ENCODE measurements at regions not wholly inside any gene's neighbourhood (a gene's known extent, or its start where the extent isn't known, plus 50 kb on each side); places are given as distances from the start of the nearest gene placed in this dataset.

DNA sequence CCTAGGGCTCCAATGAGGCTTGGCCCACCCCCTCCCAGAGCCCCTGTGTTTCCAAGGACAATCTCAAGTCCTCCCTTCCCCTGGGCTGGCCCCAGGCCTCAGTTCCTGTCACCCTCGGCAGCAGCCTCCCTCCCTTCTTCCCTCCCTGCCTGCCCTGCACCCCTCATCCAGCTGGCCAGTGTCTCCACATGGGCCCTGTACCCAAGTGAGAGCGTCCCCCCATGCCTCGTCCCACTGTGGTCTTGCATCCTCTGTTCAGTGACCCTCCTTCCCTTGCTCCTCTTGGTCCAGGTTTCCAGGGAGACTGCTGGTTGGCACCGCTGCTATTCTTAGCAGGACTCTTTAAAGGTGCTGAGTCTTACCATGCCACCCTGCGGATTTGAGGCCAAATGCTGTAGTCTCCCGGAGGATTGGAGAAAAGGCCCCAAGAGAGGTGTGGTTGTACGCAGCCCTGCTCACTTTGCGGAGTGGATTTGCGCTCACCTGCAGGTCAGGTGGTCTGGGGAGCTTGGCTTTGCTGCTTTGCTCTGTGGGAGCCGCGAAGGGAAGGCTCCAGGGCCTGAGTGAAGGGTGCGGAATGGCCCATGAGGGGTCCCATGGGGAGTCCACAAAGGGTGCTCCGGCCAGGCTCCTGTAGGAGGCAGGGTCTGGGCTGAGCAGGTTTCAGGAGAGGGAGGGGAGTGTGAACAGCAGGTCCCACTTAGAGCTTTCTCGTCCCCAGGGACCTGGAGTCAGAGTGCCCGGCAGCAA lies 519.2 kb downstream of the TCERG1L start:
- no peak for DNase-seq (ENCODE audit: low read depth)

DNA sequence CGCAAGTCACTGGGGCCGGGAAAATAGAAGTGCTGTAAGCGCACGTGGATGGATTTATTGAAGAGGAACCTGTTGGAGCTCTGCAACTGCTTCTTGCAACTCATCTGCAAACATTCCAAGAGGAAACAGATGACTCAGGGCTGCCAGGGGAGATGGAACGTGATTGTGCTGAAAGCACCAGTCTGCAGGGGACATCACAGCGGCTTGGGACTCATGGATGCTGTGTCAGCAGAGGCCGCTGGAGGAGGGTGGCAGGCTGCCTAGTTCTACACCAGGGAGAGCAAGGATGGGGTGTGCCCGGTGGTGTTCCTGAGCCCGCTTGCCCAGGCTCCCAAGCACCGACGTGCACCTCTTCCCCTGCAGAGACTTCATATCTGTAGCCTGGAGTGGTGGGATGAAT lies 515.7 kb downstream of the TCERG1L start:
- no peak for DNase-seq (ENCODE audit: low read depth)

GRCh38 chr10:130799532-130799931 lies 512.0 kb downstream of the TCERG1L start:
- no peak for DNase-seq (ENCODE audit: low read depth)

DNA sequence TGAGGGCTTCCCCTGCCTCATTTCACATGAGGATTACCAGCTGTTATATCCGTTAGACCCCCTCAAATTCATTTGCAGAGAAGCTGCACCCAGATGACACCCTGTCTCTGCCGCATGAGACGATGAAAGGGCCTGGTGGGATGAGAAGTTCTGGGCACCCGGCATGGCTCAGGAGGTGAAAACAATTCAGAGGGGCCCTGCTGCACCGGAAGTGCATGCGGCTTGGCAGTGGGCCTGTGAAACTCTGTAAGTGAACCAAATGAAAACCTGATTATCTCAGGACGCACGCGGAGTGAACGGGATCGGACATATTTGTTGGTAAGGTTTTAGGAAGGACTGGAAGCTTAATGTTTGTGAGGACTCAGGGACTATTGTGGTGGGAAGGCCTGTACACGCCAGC lies 511.2 kb downstream of the TCERG1L start:
- DNase-seq (ENCODE audit: low read depth) = no peak

DNA sequence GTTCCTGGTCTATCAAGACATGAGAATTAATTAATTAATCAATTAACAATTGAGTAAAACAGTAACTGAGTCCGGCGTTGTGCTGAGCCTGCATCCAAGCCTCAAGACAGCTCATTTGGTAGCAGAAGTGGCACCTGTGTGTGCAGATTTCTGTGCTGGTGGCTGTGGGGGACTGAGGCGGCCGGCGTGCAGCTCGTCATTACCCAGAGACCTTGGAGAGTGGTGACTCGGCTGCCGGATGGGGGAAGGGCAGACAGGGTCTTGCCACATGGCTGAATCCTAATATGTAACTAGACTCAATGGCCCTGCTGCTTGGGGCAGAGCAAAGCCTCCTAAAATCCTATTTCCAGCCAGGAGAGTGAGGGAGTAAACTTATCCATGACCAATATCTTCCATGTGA lies 510.2 kb downstream of the TCERG1L start:
- no peak for DNase-seq (ENCODE audit: low read depth)

- DNase-seq (ENCODE audit: low read depth) = no peak
These were observed 509.7 kb downstream of the TCERG1L start for GRCh38 chr10:130801784-130802183.

DNA sequence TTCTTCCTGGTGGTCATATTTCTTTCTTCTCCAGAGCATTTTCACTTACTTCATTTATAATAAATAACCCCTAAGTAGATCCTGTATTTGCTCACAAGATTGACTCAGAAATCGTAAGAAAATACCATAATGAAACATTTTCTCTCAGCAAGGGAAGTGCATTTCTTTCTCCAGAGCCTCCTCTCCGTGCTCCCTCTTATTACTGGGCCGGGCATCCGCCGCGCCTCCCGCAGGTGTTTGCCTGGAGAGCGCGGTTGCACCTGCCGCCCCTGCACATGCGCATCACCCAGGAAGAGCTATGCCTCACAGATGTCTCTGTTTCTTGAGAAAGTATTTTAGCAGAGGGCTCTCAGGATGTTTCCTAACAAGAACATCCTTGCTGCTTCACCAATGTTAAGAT lies 509.2 kb downstream of the TCERG1L start:
- no peak for DNase-seq (ENCODE audit: low read depth)

GRCh38 chr10:130804281-130804680 lies 507.2 kb downstream of the TCERG1L start:
- no peak for DNase-seq (ENCODE audit: low read depth)

DNA sequence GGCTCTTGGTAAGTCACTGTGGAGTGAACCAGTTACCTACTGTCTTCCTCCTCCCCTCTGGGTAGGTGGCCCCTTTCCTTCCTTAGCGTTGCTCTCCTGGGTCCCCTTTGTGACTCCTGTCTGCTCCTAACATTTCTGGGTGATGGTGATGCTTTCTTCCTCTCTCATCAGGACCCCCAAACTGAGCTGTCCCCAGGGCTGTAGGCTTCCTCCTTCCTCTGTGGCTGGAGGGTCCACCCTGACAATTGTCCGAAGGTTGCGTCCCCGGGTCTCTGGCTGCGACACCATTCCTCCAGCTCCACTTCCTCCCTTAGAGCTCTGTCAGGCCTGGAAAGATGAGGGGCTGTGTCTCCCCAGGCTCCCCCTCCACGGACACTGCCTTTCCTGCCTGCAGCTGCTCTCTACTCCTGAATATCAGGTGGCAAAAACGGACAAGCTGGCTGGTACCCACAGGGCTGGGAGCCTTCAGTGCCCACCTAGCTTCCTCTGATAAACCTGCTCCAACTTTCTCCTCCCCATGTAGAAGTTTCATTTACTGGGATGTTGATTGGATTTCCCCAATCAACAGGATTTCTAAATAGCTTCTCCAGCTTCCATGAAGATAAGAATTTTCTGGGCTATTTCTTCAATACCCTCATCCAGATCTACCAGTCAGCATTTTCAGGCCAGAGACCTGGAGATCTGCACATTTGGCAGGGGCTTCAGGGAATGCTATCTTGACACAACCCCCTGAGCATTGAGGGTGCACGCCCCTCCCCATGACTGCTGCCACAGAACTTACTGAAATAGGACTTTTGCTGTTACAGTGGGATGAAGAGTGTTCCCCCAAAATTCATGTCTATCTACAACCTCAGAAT lies 506.5 kb downstream of the TCERG1L start:
- DNase-seq (ENCODE audit: low read depth) = no peak

- no peak for DNase-seq (ENCODE audit: low read depth)
These were observed 505.9 kb downstream of the TCERG1L start for GRCh38 chr10:130805635-130806030.

DNA sequence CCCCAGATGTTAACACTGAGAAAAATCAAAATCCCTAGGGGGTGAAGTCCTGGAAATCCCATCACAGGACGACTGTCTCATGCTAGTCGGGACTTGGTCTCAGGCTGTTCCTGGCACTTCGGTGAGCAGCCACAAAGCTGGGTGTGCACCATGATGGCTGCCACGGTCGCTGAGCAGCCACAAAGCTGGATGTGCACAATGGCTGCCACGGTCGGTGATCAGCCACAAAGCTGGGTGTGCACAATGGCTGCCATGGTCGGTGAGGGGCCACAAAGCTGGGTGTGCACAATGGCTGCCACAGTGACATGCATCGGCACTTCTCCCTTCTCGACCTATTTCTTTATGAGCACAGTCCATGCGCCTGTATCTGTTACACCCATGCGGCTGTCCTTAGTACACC lies 505.1 kb downstream of the TCERG1L start:
- no peak for DNase-seq (ENCODE audit: low read depth)

- no peak for DNase-seq (ENCODE audit: low read depth)
These were observed 504.4 kb downstream of the TCERG1L start for GRCh38 chr10:130807096-130807495.

GRCh38 chr10:130807721-130808120 lies 503.8 kb downstream of the TCERG1L start:
- DNase-seq (ENCODE audit: low read depth) = no peak

- DNase-seq (ENCODE audit: low read depth) = no peak
These were observed 503.3 kb downstream of the TCERG1L start for GRCh38 chr10:130808243-130808642.

DNA sequence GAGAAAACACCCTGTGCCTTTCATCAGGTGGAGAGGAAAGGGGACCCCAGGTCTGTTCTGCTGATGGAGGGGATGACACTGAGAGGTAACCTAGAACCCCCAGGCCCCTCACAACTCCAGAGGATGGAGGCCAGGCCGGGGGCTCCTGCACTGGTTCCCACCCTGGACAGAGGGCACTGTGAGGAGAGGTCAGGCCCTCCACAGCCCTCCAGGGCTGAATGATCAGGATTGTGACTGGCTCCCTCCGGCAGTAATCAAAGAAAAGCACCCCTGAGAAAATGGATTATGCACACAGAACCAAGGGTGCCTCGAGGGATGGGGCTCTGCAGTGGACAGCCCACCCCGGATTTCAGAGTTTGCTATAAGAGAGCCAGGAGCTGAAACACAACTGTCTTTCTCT lies 502.8 kb downstream of the TCERG1L start:
- DNase-seq (ENCODE audit: low read depth) = no peak

DNA sequence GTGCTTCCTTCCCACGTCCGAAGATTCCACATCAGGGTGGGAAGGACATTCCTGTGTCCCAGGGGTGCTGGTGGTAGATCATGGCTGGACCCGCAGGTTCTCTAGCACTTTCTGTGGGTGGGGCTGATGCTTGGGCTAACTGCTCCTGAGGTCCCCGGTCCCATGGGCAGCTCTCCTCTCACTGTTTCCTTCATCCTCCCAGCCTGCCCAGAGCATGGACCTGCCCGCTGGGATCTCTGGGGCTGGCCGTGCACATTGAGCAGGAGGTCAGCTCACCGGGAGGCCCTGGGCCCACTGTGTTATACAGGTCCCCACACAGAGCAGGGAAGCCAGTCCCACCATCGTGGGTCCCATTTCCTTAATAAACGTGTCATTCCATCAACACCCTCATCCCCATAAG lies 502.3 kb downstream of the TCERG1L start:
- no peak for DNase-seq (ENCODE audit: low read depth)

DNA sequence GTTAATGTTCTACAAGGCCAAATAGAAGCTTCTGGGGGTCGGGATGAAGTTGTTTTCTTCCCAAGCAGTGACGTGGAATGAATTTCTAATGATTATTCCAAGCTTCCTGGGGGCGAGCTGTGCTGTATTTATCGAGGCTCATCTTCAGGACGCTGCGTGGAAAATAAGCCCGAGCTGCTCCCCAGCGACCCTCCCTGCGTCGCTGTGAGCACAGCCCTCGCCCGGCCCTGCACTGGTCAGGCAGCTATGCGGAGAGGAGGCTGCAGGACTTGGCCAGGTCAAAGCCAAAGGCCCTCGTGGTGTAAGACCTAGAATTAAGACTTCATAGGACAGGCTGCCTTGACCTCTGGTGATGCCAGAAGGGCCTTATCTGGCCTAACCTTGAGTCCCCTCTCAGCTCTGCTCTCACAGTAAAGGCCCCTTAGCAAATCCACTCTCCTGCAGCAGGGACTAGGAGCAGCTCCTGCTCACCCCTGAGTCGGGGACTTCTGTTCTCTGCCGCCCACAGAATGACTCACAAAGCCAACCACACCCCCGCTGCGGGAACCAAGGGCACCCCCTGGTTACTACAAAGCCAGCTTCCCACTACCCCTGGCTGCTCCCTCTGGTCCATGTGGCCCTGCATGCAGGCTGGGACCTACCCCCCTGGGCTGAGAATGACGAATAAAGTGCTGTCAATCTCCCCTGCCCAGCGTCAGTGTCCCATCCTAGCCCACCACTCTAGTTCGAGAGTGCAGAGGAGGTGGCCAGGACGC lies 501.6 kb downstream of the TCERG1L start:
- no peak for DNase-seq (ENCODE audit: low read depth)

DNA sequence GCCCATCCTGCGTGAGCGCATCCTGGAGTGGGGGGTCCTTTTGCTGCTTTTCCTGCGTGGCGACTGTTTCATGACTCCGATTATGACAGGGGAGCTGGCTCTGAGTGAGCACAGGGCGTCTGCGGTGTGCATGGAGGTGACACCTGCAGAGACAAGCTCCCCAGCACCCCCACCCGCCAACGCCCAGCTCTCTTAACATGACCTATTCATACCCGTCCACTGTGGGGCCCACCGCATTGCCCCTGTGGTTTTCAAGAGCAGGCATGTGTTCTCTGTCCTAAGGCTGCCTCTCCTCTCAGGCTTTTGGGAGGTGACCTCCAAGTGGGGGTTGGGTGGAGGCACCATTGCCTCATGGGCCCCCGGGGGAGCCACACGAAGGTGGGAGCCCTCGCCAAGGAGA lies 500.7 kb downstream of the TCERG1L start:
- DNase-seq (ENCODE audit: low read depth) = no peak

DNA sequence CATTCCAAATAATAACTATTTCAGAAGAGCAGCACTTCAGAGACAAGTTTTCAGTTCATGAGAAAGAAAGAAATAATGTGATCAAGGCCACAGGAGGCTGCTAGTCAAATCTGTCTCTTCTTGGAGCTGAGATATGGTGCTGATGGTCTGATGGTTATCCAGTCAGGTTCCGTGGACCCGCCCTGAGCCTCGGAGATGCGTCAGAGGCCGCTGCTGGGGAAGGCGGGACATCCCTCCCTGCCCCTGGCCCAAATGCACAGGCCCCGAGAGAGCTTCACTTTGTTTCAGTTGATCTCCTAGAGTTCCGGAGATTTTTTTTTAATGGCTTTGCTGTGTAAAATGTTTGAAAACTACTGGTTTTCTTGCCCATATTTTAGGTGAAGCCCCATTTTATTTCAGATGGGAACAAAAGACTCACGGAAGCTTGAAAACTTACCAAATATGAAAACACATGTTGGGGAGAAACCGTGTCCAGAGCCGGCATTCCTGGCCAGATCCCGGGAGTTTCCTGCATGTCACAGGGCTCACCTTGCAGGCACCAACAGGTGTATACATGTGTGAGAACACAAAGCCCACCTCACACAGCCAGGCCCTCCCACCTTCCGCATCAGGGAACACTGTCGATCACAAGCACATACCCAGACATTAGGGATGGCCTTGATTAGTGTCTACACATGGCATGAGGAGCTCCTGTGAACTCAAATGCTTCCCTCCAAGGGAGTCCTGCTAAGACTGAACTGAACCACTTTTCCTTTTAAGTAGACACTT lies 499.0 kb downstream of the TCERG1L start:
- no peak for DNase-seq (ENCODE audit: low read depth)

- DNase-seq (ENCODE audit: low read depth) = no peak
These were observed 496.9 kb downstream of the TCERG1L start for GRCh38 chr10:130814610-130815009.

DNA sequence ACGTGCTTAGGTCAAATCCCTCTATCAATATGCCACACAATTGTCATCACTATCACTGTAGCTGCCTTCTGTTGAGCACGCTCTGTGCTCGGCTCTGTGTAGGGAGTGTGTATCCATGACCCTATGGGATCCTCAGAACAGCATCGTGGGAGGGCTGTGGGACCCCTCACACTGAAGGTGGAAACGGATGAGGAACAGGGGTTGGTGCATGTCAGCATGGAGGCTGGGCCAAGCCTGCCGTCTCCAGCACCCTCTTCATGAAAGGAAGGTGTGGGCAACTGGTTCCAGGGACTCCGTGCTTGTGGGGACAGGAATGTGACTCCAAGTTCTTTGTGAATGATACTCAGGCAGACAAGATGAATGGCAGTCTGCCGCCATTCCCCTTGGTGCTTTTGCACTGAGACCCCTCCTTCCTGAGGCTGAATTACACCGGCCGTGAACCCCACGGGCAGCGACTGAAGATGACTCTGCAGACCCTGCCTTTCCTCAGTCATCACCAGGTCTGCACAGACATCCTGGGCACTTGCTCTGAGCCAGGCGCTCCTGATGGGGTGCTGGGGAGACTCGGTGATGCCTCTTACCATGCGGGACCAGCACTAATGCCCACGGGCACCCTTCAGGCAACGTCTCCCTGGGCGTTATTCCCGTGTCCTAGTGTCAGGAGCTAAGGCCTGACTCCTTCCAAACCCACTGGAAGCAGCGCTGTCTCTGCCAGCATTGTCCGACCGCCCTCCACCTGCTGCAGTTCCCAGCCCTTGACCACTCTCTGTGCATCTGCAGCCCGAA lies 495.2 kb downstream of the TCERG1L start:
- DNase-seq (ENCODE audit: low read depth) = no peak
